ENCODE measurements at regions not wholly inside any gene's neighbourhood (a gene's known extent, or its start where the extent isn't known, plus 50 kb on each side); places are given as distances from the start of the nearest gene placed in this dataset.

GRCh38 chr9:14395317-14396082 is 81.6 kb upstream of the NFIB start:
- DNase-seq: peak in 12 of 14 donors; percentile 7 to 77 (median 53)

GRCh38 chr9:14393418-14393817 is 79.5 kb upstream of the NFIB start:
- DNase-seq: no peak

GRCh38 chr9:14391620-14392019 is 77.7 kb upstream of the NFIB start:
- DNase-seq: no peak

- DNase-seq: no peak
These were observed 75.7 kb upstream of the NFIB start for GRCh38 chr9:14389657-14390056.

DNA sequence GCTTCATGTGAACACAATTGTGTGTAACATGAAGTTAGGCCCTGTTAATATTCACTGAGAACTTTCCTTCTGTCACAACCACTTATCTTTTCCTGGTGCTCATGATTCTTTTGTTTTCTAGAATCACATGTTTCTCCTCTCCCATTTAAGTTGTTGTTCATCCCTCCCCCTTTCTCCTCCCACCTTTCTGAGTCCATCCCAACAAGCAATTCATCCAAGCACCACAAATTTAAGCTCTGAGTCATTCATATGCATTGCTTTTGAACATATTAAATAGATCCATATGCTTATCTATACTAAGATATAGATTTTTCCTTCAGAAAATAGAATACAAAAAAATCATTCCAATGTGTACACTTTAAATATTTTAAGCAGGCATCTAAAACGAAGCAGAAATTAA is 75.2 kb upstream of the NFIB start:
- DNase-seq: no peak

- no peak for DNase-seq
These were observed 69.8 kb upstream of the NFIB start for GRCh38 chr9:14383773-14384172.

DNA sequence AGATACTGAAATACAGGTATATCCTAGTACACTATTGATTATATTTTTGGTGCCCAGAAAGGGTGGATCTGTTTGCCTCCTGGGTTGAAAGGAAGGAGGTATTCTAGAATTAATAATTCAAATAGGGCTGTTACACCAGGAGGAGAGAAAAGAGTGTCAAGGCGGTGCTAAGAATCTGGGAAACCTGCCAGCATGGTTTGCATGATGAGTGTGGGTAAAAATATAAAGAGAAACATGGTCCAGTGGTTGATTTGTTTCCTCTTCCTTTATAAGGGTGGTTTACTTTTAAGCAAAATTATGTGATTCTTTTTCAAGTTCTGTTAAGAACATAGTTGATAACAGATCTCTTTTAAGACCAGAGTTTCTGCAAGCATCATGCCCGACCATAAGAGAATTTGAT is 69.4 kb upstream of the NFIB start:
- DNase-seq: peak in 1 of 14 donors; percentile 14

GRCh38 chr9:14380061-14380836 is 66.3 kb upstream of the NFIB start:
- DNase-seq: no peak

DNA sequence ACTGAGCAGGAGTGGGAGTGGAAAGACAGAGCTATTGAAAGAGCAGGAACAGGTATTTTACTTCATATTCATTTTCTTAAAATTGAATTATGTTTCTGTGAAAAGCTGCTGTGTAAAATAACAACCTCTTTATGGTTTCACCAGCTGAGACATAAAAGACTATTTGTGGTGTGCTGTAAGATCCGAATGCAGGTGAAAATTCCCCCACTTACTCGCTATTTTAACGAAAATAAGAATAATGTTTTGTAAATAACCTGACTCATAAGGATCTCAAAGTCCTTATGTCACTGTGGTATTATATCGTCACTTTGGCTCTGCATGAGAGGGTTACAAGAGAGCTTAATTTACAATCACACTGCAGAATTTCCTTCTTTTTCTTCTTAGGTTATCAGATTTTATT is 65.3 kb upstream of the NFIB start:
- DNase-seq: no peak

DNA sequence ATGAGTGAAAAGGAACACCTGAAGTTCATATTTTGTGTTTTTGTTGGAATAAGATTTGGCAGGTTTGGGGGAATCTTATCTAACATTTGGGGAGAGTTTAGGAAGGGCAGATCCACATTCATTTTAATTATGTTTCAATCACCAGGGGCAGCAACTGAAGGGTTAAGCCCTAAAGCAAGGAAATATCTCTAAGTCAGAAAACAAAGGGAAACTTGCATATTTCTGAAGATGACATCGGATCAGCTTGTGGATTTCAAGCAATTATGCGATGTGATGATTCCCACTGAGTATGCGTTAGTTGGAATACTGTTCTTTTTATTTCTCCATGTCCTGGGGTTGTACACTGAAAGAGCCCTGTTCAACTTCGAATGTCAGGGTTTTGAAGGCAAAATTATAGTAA is 59.8 kb upstream of the NFIB start:
- no peak for DNase-seq

DNA sequence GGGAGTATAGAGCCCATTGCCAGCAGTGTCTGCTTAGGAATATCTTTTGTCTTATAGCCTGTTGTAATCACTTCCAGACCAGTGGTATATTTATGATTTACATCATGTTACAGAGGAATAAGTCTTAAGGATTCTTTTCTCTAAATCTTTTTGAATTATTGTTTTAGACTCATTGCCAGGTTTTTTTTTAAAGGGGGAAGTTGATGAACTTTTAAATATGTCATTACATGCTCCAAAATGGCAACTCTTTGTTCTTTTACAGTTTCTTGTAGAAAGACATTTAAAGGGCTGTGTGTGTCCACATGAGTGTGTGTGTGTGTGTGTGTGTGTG is 59.4 kb upstream of the NFIB start:
- DNase-seq: no peak

DNA sequence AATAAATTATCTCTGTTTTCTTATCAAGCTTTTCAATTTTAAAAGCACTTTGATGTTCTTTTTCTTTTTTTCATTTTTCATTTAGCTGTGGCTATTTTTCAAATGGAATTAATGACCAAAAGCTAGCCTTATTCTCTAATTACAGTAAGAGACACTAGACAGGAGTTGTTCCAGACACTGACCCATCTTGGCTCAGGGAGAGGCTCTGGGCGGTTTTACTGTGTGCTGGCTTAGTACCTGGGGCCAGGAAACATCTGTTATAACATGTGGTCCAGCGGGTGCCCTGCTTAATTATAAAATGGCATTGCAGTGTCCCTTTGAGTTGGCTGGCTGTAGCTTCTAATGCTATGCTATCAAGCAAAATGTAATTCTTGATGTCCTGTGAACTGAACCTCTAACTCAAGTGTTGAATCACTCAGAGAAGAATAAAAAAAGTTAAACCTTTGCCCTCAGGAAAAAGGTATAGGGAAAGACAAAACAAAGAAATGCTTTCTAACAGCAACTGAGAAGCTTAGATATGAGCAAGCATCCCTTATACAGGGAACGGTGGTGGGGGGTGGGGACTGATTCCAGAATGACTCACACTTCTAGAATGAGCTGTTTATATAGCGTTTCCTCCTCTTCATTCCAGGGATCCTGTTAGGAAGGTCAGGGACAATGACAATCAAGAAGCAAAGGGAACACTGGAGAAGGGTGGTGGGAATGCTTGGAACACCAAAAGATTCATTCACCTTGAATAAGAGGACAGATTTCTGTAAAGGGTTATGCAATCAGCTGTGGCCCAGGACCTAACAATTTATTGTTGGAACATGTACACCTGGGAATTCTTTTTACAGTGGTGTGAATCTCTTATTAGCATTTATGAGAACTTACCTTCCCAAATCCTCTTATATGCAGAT is 58.7 kb upstream of the NFIB start:
- no peak for DNase-seq

DNA sequence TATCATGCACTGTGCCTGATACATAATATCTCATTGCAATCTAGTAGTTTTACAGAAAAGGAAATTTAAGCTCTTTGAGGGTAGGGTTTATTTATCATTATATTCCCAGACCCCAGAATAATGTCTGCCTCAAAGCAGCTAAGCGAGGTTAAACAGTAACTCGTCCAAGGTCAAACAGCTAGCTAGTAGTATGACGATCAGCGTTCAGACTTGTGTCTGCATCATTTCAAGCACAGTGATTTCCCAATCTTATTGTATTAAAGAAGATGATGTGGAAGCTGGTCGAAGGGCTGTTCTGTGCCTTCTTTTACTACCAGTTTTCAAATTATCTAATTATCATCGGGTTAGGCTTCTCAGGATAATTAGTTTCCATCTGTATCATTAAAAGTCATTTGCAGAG is 55.1 kb upstream of the NFIB start:
- DNase-seq: no peak

- DNase-seq: no peak
These were observed 52.1 kb upstream of the NFIB start for GRCh38 chr9:14366076-14366475.

DNA sequence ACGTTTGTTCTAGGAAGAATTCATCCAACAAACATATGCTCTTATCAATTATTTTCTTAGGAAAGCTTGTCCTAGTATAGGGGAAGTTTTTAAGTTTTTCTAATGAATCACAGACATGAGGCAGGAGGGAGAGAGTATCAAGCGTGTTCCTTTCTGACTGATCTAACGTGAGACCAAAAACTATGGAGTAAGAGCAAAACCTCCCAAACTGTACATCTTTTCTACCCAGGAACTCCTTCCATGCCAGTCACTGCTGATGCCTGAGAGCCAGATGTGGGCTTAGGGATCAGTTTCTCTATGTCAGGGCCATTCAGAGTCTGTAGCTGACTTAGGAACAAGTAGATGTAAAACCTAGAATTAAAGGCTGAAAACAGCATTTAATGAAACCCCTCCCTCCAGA is 51.7 kb upstream of the NFIB start:
- no peak for DNase-seq
